Stomach (tissue), 8 donors: ENCODE measurements at regions not wholly inside any gene's neighbourhood (a gene's known extent, or its start where the extent isn't known, plus 50 kb on each side); places are given as distances from the start of the nearest gene placed in this dataset.

Source experiments
- DNase-seq, 2 donors: peaks; one replicate each; pipeline versions ENCODE4 v3.0.0 to v3.0.0-alpha.2; 2013 to 2019
- H3K27ac ChIP-seq, 5 donors: fragments of 200-600 bp in 4 of 5; sonication (generic) in 4 of 5; one replicate each; pipeline ENCODE4 v1.5.1; 2013 to 2019; ENCODE audit warnings: mild to moderate bottlenecking in 1 of 5, moderate library complexity in 1 of 5
- H3K27me3 ChIP-seq, 3 donors: fragments of 200-600 bp; sonication (generic); one replicate each; pipeline ENCODE4 v1.5.1; 2017 to 2019; ENCODE audit warnings: mixed run types in 1 of 3
- H3K36me3 ChIP-seq, 4 donors: fragments of 200-600 bp; sonication (generic); 1 replicate in 3 of 4; 2 replicates in 1 of 4; pipeline ENCODE4 v1.5.1; 2016 to 2019
- H3K4me1 ChIP-seq, 4 donors: fragments of 200-600 bp; sonication (generic); one replicate each; pipeline ENCODE4 v1.5.1; 2016 to 2019
- H3K4me3 ChIP-seq, 4 donors: fragments of 200-600 bp; sonication (generic) in 3 of 4; one replicate each; pipeline ENCODE4 v1.5.1; 2016 to 2019; ENCODE audit warnings: mild to moderate bottlenecking in 1 of 4
- H3K9me3 ChIP-seq, 4 donors: fragments of 200-600 bp; sonication (generic); one replicate each; pipeline ENCODE4 v1.5.1; 2016 to 2019
- CTCF ChIP-seq, 7 experiments: fragments of 450-650 bp in 4 of 7; fragments of 200-600 bp in 3 of 7; sonication (generic) in 3 of 7; IDR thresholded peaks; one replicate each; pipeline ENCODE4 v1.5.1; 2016 to 2019; ENCODE audit warnings: antibody characterized with exemption in 7 of 7, control low read depth in 2 of 7, mild to moderate bottlenecking in 1 of 7
- EP300 ChIP-seq: sonication (generic); formaldehyde crosslinking; IDR thresholded peaks from one replicate; pipeline ENCODE4 v1.6.1; 2017; ENCODE audit warnings: antibody characterized with exemption
- POLR2A ChIP-seq, 4 donors: fragments of 450-650 bp; IDR thresholded peaks; one replicate each; pipeline ENCODE4 v1.6.1; 2016; ENCODE audit warnings: antibody characterized with exemption in 4 of 4, control low read depth in 2 of 4, mild to moderate bottlenecking in 1 of 4, moderate library complexity in 1 of 4
- POLR2AphosphoS5 ChIP-seq, 3 donors: sonication (generic); formaldehyde crosslinking; IDR thresholded peaks; one replicate each; pipeline ENCODE4 v1.6.1; 2016; ENCODE audit warnings: antibody characterized with exemption in 3 of 3
- WGBS, 5 donors: extraction: QIAGEN DNeasy Blood & Tissue Kit in 3 of 5; methylation state at CpG; one replicate each; pipeline versions ENCODE4 v1.1.5 to v1.1.7; 2013 to 2018; 5-methylcytosine and 5-hydroxymethylcytosine counted together
- intact Hi-C: fragments of 100-400 bp; cut with DNase I; formaldehyde crosslinking; loops from one replicate; pipeline ENCODE4 v1.15.1; 2023; ENCODE audit warnings: low total_unique reads
- donor health status: healthy with polysubstance abuse.
- donor health status: Bipolar disorder and iron deficiency.
- donor health status: healthy.

GRCh38 chr12:68477906-68478305, 132.8 kb upstream of the RAP1B start:
- intact Hi-C loops, result no loop called here
- no peaks in the 10 kb centered on the region for H3K36me3 ChIP-seq
- TF ChIP-seq CTCF (IDR thresholded peaks at IDR 0.05) (no peak), POLR2AphosphoS5 (IDR thresholded peaks at IDR 0.05) (no peak)
- DNase-seq, result no peak
- 85 to 94% (median 92%) methylated on average over 5 of the region's 5 CpGs for WGBS, 5 donors
- H3K4me1 ChIP-seq, result peaks cover 0 to 4% (median 0%) of the 10 kb centered on the region in 4 donors
- no peak overlapping the region for H3K27ac ChIP-seq
- no peaks in the 10 kb centered on the region for H3K9me3 ChIP-seq
- no peaks in the 10 kb centered on the region for H3K27me3 ChIP-seq
- H3K4me3 ChIP-seq, result no peak overlapping the region

- WGBS, 5 donors, result 83 to 97% (median 94%) methylated on average over 1 of the region's 1 CpG
- H3K36me3 ChIP-seq, result no peaks in the 10 kb centered on the region
- TF ChIP-seq POLR2AphosphoS5 (IDR thresholded peaks at IDR 0.05) (no peak), CTCF (IDR thresholded peaks at IDR 0.05) (no peak), POLR2A (IDR thresholded peaks at IDR 0.05) (no peak), EP300 (no peak)
- peak overlapping the region in 2 of 5 donors; percentile 3 to 33 for H3K27ac ChIP-seq
- no peaks in the 10 kb centered on the region for H3K9me3 ChIP-seq
- peaks cover 0 to 4% (median 0%) of the 10 kb centered on the region in 4 donors for H3K4me1 ChIP-seq
- H3K4me3 ChIP-seq, result no peak overlapping the region
- H3K27me3 ChIP-seq, result no peaks in the 10 kb centered on the region
- DNase-seq, result no peak
- intact Hi-C loops, result no loop called here
Observed at GRCh38 chr12:68478516-68479260, 132.0 kb upstream of the RAP1B start.

- Histone ChIP-seq H3K4me1 (peaks cover 0 to 4% (median 0%) of the 10 kb centered on the region in 4 donors), H3K9me3 (no peaks in the 10 kb centered on the region), H3K4me3 (no peak overlapping the region), H3K27ac (peak overlapping the region in 2 of 5 donors; percentile 3 to 33), H3K27me3 (no peaks in the 10 kb centered on the region), H3K36me3 (no peaks in the 10 kb centered on the region)
- WGBS, 5 donors, result 40 to 53% (median 44%) methylated on average over 4 of the region's 4 CpGs
- DNase-seq, result peak in 1 of 2 donors; percentile 62
- intact Hi-C loops, result no loop called here
- TF ChIP-seq POLR2A (IDR thresholded peaks at IDR 0.05) (no peak), EP300 (no peak), POLR2AphosphoS5 (IDR thresholded peaks at IDR 0.05) (no peak), CTCF (IDR thresholded peaks at IDR 0.05) (no peak)
Observed at GRCh38 chr12:68479261-68479895, 131.3 kb upstream of the RAP1B start.

GRCh38 chr12:68479896-68480291, 130.8 kb upstream of the RAP1B start:
- WGBS, 5 donors, result 58 to 71% (median 70%) methylated on average over 2 of the region's 2 CpGs
- Histone ChIP-seq H3K4me3 (no peak overlapping the region), H3K27ac (no peak overlapping the region), H3K27me3 (no peaks in the 10 kb centered on the region), H3K4me1 (peaks cover 0 to 4% (median 0%) of the 10 kb centered on the region in 4 donors), H3K36me3 (no peaks in the 10 kb centered on the region), H3K9me3 (no peaks in the 10 kb centered on the region)
- intact Hi-C loops, result no loop called here
- no peak for DNase-seq
- no peak for TF ChIP-seq CTCF (IDR thresholded peaks at IDR 0.05)
- no peak for TF ChIP-seq EP300
- TF ChIP-seq POLR2AphosphoS5 (IDR thresholded peaks at IDR 0.05), result no peak
- TF ChIP-seq POLR2A (IDR thresholded peaks at IDR 0.05), result no peak
